GM23338 (cell line): ENCODE measurements at regions not wholly inside any gene's neighbourhood (a gene's known extent, or its start where the extent isn't known, plus 50 kb on each side); places are given as distances from the start of the nearest gene placed in this dataset.

ENCODE experiments used
- ATAC-seq: fragments of 200-7000 bp; cut with Tn5 transposase; 3 replicates; pipeline ENCODE4 v1.9.1; 2020
- DNase-seq: peaks from one replicate; pipeline ENCODE4 v3.0.0-alpha.2; 2015; ENCODE audit warnings: low spot score
- H2AFZ ChIP-seq: fragments of 200-600 bp; sonication (generic); 2 replicates; pipeline ENCODE4 v1.8.0; 2016; ENCODE audit warnings: antibody characterized with exemption, mild to moderate bottlenecking, moderate library complexity
- H3F3A ChIP-seq: fragments of 200-600 bp; sonication (generic); replicated peaks from 2 replicates; pipeline ENCODE4 v1.8.0; 2017; ENCODE audit warnings: antibody characterized with exemption, mixed run types, low read depth
- H3K27ac ChIP-seq: fragments of 200-600 bp; sonication (generic); 2 replicates; pipeline ENCODE4 v1.6.1; 2016; ENCODE audit warnings: low read depth
- H3K27me3 ChIP-seq: fragments of 200-600 bp; sonication (generic); 2 replicates; pipeline ENCODE4 v1.8.0; 2016; ENCODE audit warnings: mild to moderate bottlenecking, mixed run types, moderate library complexity; ENCODE audit not compliant: insufficient read depth
- H3K36me3 ChIP-seq: fragments of 200-600 bp; sonication (generic); 2 replicates; pipeline ENCODE4 v1.8.0; 2016; ENCODE audit warnings: mild to moderate bottlenecking; ENCODE audit not compliant: insufficient read depth
- H3K4me1 ChIP-seq: fragments of 200-600 bp; sonication (generic); 2 replicates; pipeline ENCODE4 v1.8.0; 2016; ENCODE audit warnings: mild to moderate bottlenecking, moderate library complexity; ENCODE audit not compliant: insufficient read depth
- H3K4me2 ChIP-seq: fragments of 200-600 bp; sonication (generic); 2 replicates; pipeline ENCODE4 v1.7.1; 2017; ENCODE audit warnings: mixed run types
- H3K4me3 ChIP-seq: fragments of 200-600 bp; sonication (generic); 2 replicates; pipeline ENCODE4 v1.6.1; 2016; ENCODE audit warnings: mixed run types
- H3K79me2 ChIP-seq: fragments of 200-600 bp; sonication (generic); replicated peaks from 2 replicates; pipeline ENCODE4 v1.8.0; 2017; ENCODE audit warnings: mild to moderate bottlenecking; ENCODE audit not compliant: insufficient read depth
- H3K9me2 ChIP-seq: fragments of 200-600 bp; sonication (generic); 2 replicates; pipeline ENCODE4 v1.8.0; 2017; ENCODE audit not compliant: insufficient read depth
- H4K20me1 ChIP-seq: fragments of 200-600 bp; sonication (generic); replicated peaks from 2 replicates; pipeline ENCODE4 v1.8.0; 2017; ENCODE audit warnings: mild to moderate bottlenecking; ENCODE audit not compliant: insufficient read depth
- H3K27ac Mint-ChIP-seq: 2 replicates; pipeline ENCODE4 v1.8.0; 2020; ENCODE audit warnings: inconsistent platforms, mild to moderate bottlenecking, moderate library complexity, mixed read lengths
- H3K27me3 Mint-ChIP-seq: 3 replicates; pipeline ENCODE4 v1.8.0; 2022; ENCODE audit warnings: low read depth, mild to moderate bottlenecking, moderate library complexity, mixed read lengths, inconsistent platforms; ENCODE audit not compliant: insufficient read depth, poor library complexity
- H3K36me3 Mint-ChIP-seq: 3 replicates; pipeline ENCODE4 v1.8.0; 2021; ENCODE audit warnings: low read depth, mild to moderate bottlenecking, inconsistent platforms, moderate library complexity, mixed read lengths
- H3K4me1 Mint-ChIP-seq: 3 replicates; pipeline ENCODE4 v1.8.0; 2020; ENCODE audit warnings: mild to moderate bottlenecking, inconsistent platforms, mixed read lengths
- H3K4me3 Mint-ChIP-seq: 3 replicates; pipeline ENCODE4 v1.8.0; 2021; ENCODE audit warnings: moderate library complexity, mild to moderate bottlenecking, inconsistent platforms, mixed read lengths
- H3K9me3 Mint-ChIP-seq: 3 replicates; pipeline ENCODE4 v1.8.0; 2020; ENCODE audit warnings: moderate library complexity, mild to moderate bottlenecking, inconsistent platforms, mixed read lengths
- CREB1 ChIP-seq: fragments of 250-450 bp; sonication (Bioruptor Pico); IDR thresholded peaks from 2 replicates; pipeline ENCODE4 v1.5.0; 2020; ENCODE audit warnings: low read depth, mild to moderate bottlenecking, moderate library complexity
- EZH2 ChIP-seq: fragments of 200-600 bp; sonication (generic); IDR thresholded peaks from one replicate; pipeline ENCODE4 v1.8.0; 2017; ENCODE audit warnings: antibody characterized with exemption, mild to moderate bottlenecking, low read depth; ENCODE audit not compliant: unreplicated experiment
- EZH2phosphoT487 ChIP-seq: fragments of 200-600 bp; sonication (generic); IDR thresholded peaks from one replicate; pipeline ENCODE4 v1.8.1; 2018; ENCODE audit warnings: antibody characterized with exemption; ENCODE audit not compliant: unreplicated experiment
- JUNB ChIP-seq: IDR thresholded peaks from one replicate; pipeline ENCODE4 v1.6.1; 2016; ENCODE audit warnings: antibody characterized with exemption; ENCODE audit not compliant: unreplicated experiment
- NANOG ChIP-seq: IDR thresholded peaks from 2 replicates; pipeline ENCODE4 v1.6.1; 2016; ENCODE audit warnings: antibody characterized with exemption, borderline replicate concordance
- POLR2AphosphoS5 ChIP-seq: IDR thresholded peaks from 2 replicates; pipeline ENCODE4 v1.6.1; 2016; ENCODE audit warnings: antibody characterized with exemption, low read depth
- STAT1 ChIP-seq: IDR thresholded peaks from one replicate; pipeline ENCODE4 v1.6.1; 2016; ENCODE audit warnings: antibody characterized with exemption; ENCODE audit not compliant: unreplicated experiment
- ZNF114 ChIP-seq: fragments of 250-450 bp; sonication (Bioruptor Pico); IDR thresholded peaks from 2 replicates; pipeline ENCODE4 v1.5.0; 2020; ENCODE audit warnings: mild to moderate bottlenecking, moderate library complexity
- TF ChIP-seq, protein P1 (sequence below), 2 experiments: fragments of 200-600 bp in 1 of 2; sonication (generic) in 1 of 2; conservative IDR thresholded peaks; 2 replicates each; pipeline versions ENCODE4 v1.5.1 to v1.6.1; 2016 to 2017; ENCODE audit warnings: antibody characterized with exemption in 2 of 2, low read depth in 2 of 2, mild to moderate bottlenecking in 2 of 2, moderate library complexity in 1 of 2
- TF ChIP-seq, protein P2 (sequence below): IDR thresholded peaks from one replicate; pipeline ENCODE4 v1.6.1; 2018; ENCODE audit warnings: antibody characterized with exemption; ENCODE audit not compliant: unreplicated experiment
- TF ChIP-seq, protein P3 (sequence below): IDR thresholded peaks from 2 replicates; pipeline ENCODE4 v1.6.1; 2016; ENCODE audit warnings: antibody characterized with exemption

DNA sequence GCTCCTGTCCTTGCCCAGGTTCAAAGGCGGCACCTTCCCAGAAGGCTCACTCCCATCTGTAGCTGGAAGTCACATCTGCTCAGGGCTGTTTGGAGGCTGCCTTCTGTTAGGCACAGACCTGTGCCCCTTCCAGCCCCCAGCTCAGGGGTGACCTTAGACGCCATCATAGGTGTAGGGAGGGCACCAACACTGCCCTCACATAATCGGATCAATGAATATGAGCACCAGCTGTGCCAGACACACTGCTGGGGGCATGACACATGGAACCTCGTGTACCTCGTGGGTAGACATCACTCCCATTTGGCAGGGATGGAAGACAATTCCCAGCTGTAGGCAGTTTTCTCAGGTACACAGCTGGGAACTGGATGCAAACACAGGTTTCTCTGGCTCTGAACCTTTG lies 220.7 kb upstream of the ASIC2 start:
- H3K36me3 Mint-ChIP-seq, result no peaks in the 10 kb centered on the region
- H3K79me2 ChIP-seq, result no peaks in the 10 kb centered on the region
- no peaks in the 10 kb centered on the region for H3K36me3 ChIP-seq
- H3K27me3 ChIP-seq, result no peaks in the 10 kb centered on the region
- no peaks in the 10 kb centered on the region for H3K4me1 ChIP-seq
- no peak overlapping the region for H3K4me3 Mint-ChIP-seq
- ATAC-seq, result no peak
- no peak overlapping the region for H2AFZ ChIP-seq
- H3K27ac ChIP-seq, result no peak overlapping the region
- no peak overlapping the region for H3K27ac Mint-ChIP-seq
- no peaks in the 10 kb centered on the region for H3F3A ChIP-seq
- no peak overlapping the region for H3K4me3 ChIP-seq
- H3K9me3 Mint-ChIP-seq, result no peaks in the 10 kb centered on the region
- DNase-seq, result no peak
- H4K20me1 ChIP-seq, result no peaks in the 10 kb centered on the region
- no peak overlapping the region for H3K4me2 ChIP-seq
- peaks cover 3% of the 10 kb centered on the region; the same call in 1 of the 2 replicates for H3K9me2 ChIP-seq
- TF ChIP-seq CREB1 (CRISPR knock-in tag) (no peak), EZH2 (no peak), JUNB (no peak), STAT1 (no peak)
- TF ChIP-seq, protein P1, sequence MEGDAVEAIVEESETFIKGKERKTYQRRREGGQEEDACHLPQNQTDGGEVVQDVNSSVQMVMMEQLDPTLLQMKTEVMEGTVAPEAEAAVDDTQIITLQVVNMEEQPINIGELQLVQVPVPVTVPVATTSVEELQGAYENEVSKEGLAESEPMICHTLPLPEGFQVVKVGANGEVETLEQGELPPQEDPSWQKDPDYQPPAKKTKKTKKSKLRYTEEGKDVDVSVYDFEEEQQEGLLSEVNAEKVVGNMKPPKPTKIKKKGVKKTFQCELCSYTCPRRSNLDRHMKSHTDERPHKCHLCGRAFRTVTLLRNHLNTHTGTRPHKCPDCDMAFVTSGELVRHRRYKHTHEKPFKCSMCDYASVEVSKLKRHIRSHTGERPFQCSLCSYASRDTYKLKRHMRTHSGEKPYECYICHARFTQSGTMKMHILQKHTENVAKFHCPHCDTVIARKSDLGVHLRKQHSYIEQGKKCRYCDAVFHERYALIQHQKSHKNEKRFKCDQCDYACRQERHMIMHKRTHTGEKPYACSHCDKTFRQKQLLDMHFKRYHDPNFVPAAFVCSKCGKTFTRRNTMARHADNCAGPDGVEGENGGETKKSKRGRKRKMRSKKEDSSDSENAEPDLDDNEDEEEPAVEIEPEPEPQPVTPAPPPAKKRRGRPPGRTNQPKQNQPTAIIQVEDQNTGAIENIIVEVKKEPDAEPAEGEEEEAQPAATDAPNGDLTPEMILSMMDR (conservative IDR thresholded peaks at IDR 0.05; ENCODE audit: low read depth in 2 of 2), result no peak
- no peaks in the 10 kb centered on the region for H3K4me1 Mint-ChIP-seq
- peaks cover 4% of the 10 kb centered on the region for H3K27me3 Mint-ChIP-seq

DNA sequence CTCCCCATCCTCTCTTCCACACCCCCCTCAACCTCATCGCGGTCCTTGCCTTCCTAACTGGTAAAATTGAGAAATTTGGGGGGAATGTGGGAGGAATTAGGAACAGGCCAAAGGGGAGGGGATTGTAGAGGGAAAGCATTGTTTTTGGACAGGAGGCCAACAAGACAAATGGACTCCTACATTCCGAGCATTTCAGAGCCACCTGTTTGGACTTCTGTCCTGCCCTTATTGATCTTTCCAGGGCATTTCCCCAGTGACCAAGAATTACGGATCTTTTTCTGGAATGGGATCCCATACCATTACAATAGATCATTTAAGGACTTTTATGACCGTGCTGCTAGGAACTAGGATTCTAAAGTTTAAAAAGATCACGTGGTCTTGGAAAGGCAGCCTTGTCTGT lies 221.3 kb upstream of the ASIC2 start:
- Histone ChIP-seq H3K4me1 (no peaks in the 10 kb centered on the region), H3K27me3 (no peaks in the 10 kb centered on the region), H4K20me1 (no peaks in the 10 kb centered on the region), H3K27ac (no peak overlapping the region), H3K36me3 (no peaks in the 10 kb centered on the region), H3K4me3 (no peak overlapping the region), H3K79me2 (no peaks in the 10 kb centered on the region), H3F3A (no peaks in the 10 kb centered on the region), H3K9me2 (peaks cover 3% of the 10 kb centered on the region; the same call in 1 of the 2 replicates), H2AFZ (no peak overlapping the region), H3K4me2 (no peak overlapping the region)
- H3K36me3 Mint-ChIP-seq, result no peaks in the 10 kb centered on the region
- H3K4me1 Mint-ChIP-seq, result no peaks in the 10 kb centered on the region
- H3K4me3 Mint-ChIP-seq, result no peak overlapping the region
- DNase-seq, result no peak
- H3K27me3 Mint-ChIP-seq, result peaks cover 4% of the 10 kb centered on the region
- no peak for ATAC-seq
- H3K9me3 Mint-ChIP-seq, result no peaks in the 10 kb centered on the region
- H3K27ac Mint-ChIP-seq, result no peak overlapping the region
- TF ChIP-seq, protein P2, sequence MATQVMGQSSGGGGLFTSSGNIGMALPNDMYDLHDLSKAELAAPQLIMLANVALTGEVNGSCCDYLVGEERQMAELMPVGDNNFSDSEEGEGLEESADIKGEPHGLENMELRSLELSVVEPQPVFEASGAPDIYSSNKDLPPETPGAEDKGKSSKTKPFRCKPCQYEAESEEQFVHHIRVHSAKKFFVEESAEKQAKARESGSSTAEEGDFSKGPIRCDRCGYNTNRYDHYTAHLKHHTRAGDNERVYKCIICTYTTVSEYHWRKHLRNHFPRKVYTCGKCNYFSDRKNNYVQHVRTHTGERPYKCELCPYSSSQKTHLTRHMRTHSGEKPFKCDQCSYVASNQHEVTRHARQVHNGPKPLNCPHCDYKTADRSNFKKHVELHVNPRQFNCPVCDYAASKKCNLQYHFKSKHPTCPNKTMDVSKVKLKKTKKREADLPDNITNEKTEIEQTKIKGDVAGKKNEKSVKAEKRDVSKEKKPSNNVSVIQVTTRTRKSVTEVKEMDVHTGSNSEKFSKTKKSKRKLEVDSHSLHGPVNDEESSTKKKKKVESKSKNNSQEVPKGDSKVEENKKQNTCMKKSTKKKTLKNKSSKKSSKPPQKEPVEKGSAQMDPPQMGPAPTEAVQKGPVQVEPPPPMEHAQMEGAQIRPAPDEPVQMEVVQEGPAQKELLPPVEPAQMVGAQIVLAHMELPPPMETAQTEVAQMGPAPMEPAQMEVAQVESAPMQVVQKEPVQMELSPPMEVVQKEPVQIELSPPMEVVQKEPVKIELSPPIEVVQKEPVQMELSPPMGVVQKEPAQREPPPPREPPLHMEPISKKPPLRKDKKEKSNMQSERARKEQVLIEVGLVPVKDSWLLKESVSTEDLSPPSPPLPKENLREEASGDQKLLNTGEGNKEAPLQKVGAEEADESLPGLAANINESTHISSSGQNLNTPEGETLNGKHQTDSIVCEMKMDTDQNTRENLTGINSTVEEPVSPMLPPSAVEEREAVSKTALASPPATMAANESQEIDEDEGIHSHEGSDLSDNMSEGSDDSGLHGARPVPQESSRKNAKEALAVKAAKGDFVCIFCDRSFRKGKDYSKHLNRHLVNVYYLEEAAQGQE, result no peak
- no peak for TF ChIP-seq EZH2
- TF ChIP-seq NANOG, result no peak
- TF ChIP-seq STAT1, result no peak
- TF ChIP-seq CREB1 (CRISPR knock-in tag), result no peak
- no peak for TF ChIP-seq ZNF114 (CRISPR knock-in tag)
- TF ChIP-seq JUNB, result no peak
- TF ChIP-seq EZH2phosphoT487, result no peak
- TF ChIP-seq, protein P1 (conservative IDR thresholded peaks at IDR 0.05; ENCODE audit: low read depth in 2 of 2), result no peak
- TF ChIP-seq, protein P3, sequence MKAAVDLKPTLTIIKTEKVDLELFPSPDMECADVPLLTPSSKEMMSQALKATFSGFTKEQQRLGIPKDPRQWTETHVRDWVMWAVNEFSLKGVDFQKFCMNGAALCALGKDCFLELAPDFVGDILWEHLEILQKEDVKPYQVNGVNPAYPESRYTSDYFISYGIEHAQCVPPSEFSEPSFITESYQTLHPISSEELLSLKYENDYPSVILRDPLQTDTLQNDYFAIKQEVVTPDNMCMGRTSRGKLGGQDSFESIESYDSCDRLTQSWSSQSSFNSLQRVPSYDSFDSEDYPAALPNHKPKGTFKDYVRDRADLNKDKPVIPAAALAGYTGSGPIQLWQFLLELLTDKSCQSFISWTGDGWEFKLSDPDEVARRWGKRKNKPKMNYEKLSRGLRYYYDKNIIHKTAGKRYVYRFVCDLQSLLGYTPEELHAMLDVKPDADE, result no peak
- TF ChIP-seq POLR2AphosphoS5, result no peak
